OCI-LY1 (cell line): ENCODE measurements at regions not wholly inside any gene's neighbourhood (a gene's known extent, or its start where the extent isn't known, plus 50 kb on each side); places are given as distances from the start of the nearest gene placed in this dataset.

Experiments
- H2AFZ ChIP-seq: fragments of 200-600 bp; sonication (generic), shearing (Covaris generic); 2 replicates; pipeline ENCODE4 v1.6.0; 2014; ENCODE audit warnings: antibody characterized with exemption, mild to moderate bottlenecking, low read length
- H3F3A ChIP-seq: fragments of 200-600 bp; sonication (generic), shearing (Covaris generic); 2 replicates; pipeline ENCODE4 v1.6.0; 2014; ENCODE audit warnings: mild to moderate bottlenecking, antibody characterized with exemption, low read length, moderate library complexity; ENCODE audit not compliant: insufficient read depth
- H3K27ac ChIP-seq: fragments of 200-600 bp; sonication (generic); 2 replicates; pipeline ENCODE4 v1.5.1; 2014; ENCODE audit warnings: low read length, mixed run types, mild to moderate bottlenecking, low read depth; ENCODE audit not compliant: poor library complexity, severe bottlenecking
- H3K27me3 ChIP-seq: fragments of 200-600 bp; sonication (generic); 2 replicates; pipeline ENCODE4 v1.6.0; 2014; ENCODE audit warnings: antibody characterized with exemption, mild to moderate bottlenecking, low read length, moderate library complexity; ENCODE audit not compliant: insufficient read depth
- H3K36me3 ChIP-seq: fragments of 200-600 bp; sonication (generic); 2 replicates; pipeline ENCODE4 v1.6.1; 2014; ENCODE audit warnings: mild to moderate bottlenecking, antibody characterized with exemption, low read length, moderate library complexity, mixed read lengths; ENCODE audit not compliant: insufficient read depth
- H3K4me1 ChIP-seq: fragments of 200-600 bp; sonication (generic); 2 replicates; pipeline ENCODE4 v1.5.1; 2014; ENCODE audit warnings: mild to moderate bottlenecking, low read length, moderate library complexity; ENCODE audit not compliant: insufficient read depth, severe bottlenecking
- H3K4me2 ChIP-seq: fragments of 200-600 bp; sonication (generic), shearing (Covaris generic); 2 replicates; pipeline ENCODE4 v1.6.1; 2014; ENCODE audit warnings: low read length
- H3K4me3 ChIP-seq: fragments of 200-600 bp; sonication (generic); 2 replicates; pipeline ENCODE4 v1.5.1; 2014; ENCODE audit warnings: low read length, low read depth, mild to moderate bottlenecking, mixed read lengths; ENCODE audit not compliant: poor library complexity, severe bottlenecking
- H3K79me2 ChIP-seq: fragments of 200-600 bp; shearing (Covaris generic); 2 replicates; pipeline ENCODE4 v1.6.1; 2016; ENCODE audit warnings: mixed run types, low read length, mixed read lengths; ENCODE audit not compliant: insufficient read depth
- H3K9ac ChIP-seq: fragments of 200-600 bp; sonication (generic), shearing (Covaris generic); 2 replicates; pipeline ENCODE4 v1.6.1; 2014; ENCODE audit warnings: mild to moderate bottlenecking, low read length, mixed read lengths
- H3K9me2 ChIP-seq: fragments of 200-600 bp; sonication (generic), shearing (Covaris generic); 2 replicates; pipeline ENCODE4 v1.6.1; 2014; ENCODE audit warnings: low read depth, mild to moderate bottlenecking, low read length, mixed read lengths
- H3K9me3 ChIP-seq: fragments of 200-600 bp; shearing (Covaris generic); 2 replicates; pipeline ENCODE4 v1.6.1; 2014; ENCODE audit warnings: low read length, mixed read lengths
- H4K20me1 ChIP-seq: fragments of 200-600 bp; sonication (generic), shearing (Covaris generic); 2 replicates; pipeline ENCODE4 v1.6.0; 2016; ENCODE audit warnings: mild to moderate bottlenecking, low read length; ENCODE audit not compliant: insufficient read depth
- EZH2 ChIP-seq: fragments of 200-600 bp; sonication (generic), shearing (Covaris generic); IDR thresholded peaks from 2 replicates; pipeline ENCODE4 v1.8.0; 2017; ENCODE audit warnings: borderline replicate concordance, mixed run types, mild to moderate bottlenecking, antibody characterized with exemption, low read length, moderate library complexity, mixed read lengths
- TF ChIP-seq, protein P1 (sequence below): fragments of 200-600 bp; sonication (generic), shearing (Covaris generic); IDR thresholded peaks from 2 replicates; pipeline ENCODE4 v1.5.1; 2017; ENCODE audit warnings: mild to moderate bottlenecking, antibody characterized with exemption, low read length, moderate library complexity, mixed read lengths

GRCh38 chr12:66744956-66745383 lies 66.1 kb upstream of the GRIP1 start:
- H3K79me2 ChIP-seq, result no peaks in the 10 kb centered on the region
- no peaks in the 10 kb centered on the region for H3K9me3 ChIP-seq
- H3F3A ChIP-seq, result no peaks in the 10 kb centered on the region
- H3K4me1 ChIP-seq, result no peaks in the 10 kb centered on the region
- H3K4me2 ChIP-seq, result no peak overlapping the region
- H3K27me3 ChIP-seq, result no peaks in the 10 kb centered on the region
- no peaks in the 10 kb centered on the region for H3K36me3 ChIP-seq
- no peak overlapping the region for H2AFZ ChIP-seq
- no peak overlapping the region for H3K4me3 ChIP-seq
- H3K9ac ChIP-seq, result no peak overlapping the region
- no peak overlapping the region for H3K27ac ChIP-seq
- H4K20me1 ChIP-seq, result no peaks in the 10 kb centered on the region
- no peak for TF ChIP-seq EZH2
- TF ChIP-seq, protein P1, sequence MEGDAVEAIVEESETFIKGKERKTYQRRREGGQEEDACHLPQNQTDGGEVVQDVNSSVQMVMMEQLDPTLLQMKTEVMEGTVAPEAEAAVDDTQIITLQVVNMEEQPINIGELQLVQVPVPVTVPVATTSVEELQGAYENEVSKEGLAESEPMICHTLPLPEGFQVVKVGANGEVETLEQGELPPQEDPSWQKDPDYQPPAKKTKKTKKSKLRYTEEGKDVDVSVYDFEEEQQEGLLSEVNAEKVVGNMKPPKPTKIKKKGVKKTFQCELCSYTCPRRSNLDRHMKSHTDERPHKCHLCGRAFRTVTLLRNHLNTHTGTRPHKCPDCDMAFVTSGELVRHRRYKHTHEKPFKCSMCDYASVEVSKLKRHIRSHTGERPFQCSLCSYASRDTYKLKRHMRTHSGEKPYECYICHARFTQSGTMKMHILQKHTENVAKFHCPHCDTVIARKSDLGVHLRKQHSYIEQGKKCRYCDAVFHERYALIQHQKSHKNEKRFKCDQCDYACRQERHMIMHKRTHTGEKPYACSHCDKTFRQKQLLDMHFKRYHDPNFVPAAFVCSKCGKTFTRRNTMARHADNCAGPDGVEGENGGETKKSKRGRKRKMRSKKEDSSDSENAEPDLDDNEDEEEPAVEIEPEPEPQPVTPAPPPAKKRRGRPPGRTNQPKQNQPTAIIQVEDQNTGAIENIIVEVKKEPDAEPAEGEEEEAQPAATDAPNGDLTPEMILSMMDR, result no peak
- H3K9me2 ChIP-seq, result no peaks in the 10 kb centered on the region

GRCh38 chr12:66746489-66747201 lies 67.8 kb upstream of the GRIP1 start:
- Histone ChIP-seq H3F3A (no peaks in the 10 kb centered on the region), H3K79me2 (no peaks in the 10 kb centered on the region), H3K9ac (no peak overlapping the region), H3K27me3 (no peaks in the 10 kb centered on the region), H3K27ac (no peak overlapping the region), H3K4me2 (no peak overlapping the region), H3K9me3 (no peaks in the 10 kb centered on the region), H3K4me1 (no peaks in the 10 kb centered on the region), H3K4me3 (no peak overlapping the region), H3K9me2 (no peaks in the 10 kb centered on the region), H4K20me1 (no peaks in the 10 kb centered on the region), H3K36me3 (no peaks in the 10 kb centered on the region), H2AFZ (no peak overlapping the region)
- TF ChIP-seq, protein P1, result no peak
- no peak for TF ChIP-seq EZH2

DNA sequence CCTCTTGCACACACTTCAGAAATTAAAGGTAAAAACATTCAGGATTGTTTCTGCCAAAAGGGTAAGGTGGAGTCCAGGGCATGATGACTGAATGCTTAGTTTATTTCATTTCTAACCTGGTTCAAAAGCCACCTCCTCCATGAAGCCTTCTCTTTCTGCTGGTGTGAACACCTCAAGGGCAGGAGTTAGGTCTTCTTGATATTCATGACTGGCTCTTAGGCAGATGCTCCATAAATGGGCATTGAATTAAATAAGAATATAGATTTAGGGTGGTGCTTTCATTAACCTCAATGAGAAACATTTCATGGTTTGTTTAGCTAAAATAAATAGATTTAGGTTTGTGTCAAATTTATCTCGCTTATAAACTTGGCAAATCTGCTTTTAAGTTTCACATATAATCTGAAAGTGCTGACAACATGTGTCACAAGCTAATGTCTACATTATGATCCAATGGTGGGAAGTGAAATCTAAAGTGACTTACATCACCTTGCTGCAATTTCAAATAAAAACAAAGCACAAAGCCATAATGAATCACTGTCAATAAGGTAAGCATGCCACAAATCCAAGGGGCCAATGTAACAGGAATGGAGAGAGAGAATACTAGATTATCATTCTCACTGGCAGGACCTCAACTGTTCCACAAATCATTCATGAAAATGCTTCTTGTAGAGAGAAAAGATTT lies 72.7 kb upstream of the GRIP1 start:
- Histone ChIP-seq H3K4me1 (no peaks in the 10 kb centered on the region), H3K4me3 (no peak overlapping the region), H4K20me1 (no peaks in the 10 kb centered on the region), H3K79me2 (no peaks in the 10 kb centered on the region), H3K27ac (no peak overlapping the region), H3F3A (no peaks in the 10 kb centered on the region), H3K4me2 (no peak overlapping the region), H2AFZ (no peak overlapping the region), H3K9ac (no peak overlapping the region), H3K36me3 (no peaks in the 10 kb centered on the region), H3K27me3 (no peaks in the 10 kb centered on the region), H3K9me3 (no peaks in the 10 kb centered on the region), H3K9me2 (no peaks in the 10 kb centered on the region)
- TF ChIP-seq EZH2, result no peak
- TF ChIP-seq, protein P1, result no peak
